ENCODE measurements at regions not wholly inside any gene's neighbourhood (a gene's known extent, or its start where the extent isn't known, plus 50 kb on each side); places are given as distances from the start of the nearest gene placed in this dataset.
"Not testable (repeated sequence)": the region's sequence is repeated elsewhere in the genome, so short reads cannot be mapped to it uniquely, and the experiment has no call there.

DNA sequence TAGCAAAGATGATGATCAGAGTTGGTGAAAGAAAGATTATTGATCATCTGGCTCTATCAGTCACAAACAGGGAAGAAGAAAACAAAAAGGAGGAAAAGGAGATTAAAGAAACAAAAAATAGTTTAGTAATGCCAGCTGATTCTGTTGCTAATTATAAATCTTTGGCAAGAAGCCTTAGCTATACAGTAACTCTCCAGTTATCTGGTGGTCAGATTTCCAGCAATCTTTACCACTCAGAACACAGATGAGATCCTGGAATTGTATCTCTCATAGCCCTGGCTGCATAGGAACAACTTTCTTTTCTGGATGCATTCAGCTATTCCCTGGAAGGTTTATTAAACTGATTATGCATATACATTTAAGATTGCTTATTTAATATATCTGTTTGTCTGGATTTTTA, 256.8 kb upstream of the ZEB2 start:
- CTCF ChIA-PET, result no interaction called here
- Mint-ChIP-seq H3K4me3 (no peak overlapping the region), H3K27me3 (no peaks in the 10 kb centered on the region), H3K27ac (no peak overlapping the region), H3K4me1 (peaks cover 2% of the 10 kb centered on the region), H3K36me3 (ENCODE audit: low read depth) (no peaks in the 10 kb centered on the region), H3K9me3 (no peaks in the 10 kb centered on the region)
- no peak for DNase-seq
- no peak for ATAC-seq (ENCODE audit: low read depth)
- POLR2A ChIA-PET, result no interaction called here
- TF ChIP-seq, protein P1, sequence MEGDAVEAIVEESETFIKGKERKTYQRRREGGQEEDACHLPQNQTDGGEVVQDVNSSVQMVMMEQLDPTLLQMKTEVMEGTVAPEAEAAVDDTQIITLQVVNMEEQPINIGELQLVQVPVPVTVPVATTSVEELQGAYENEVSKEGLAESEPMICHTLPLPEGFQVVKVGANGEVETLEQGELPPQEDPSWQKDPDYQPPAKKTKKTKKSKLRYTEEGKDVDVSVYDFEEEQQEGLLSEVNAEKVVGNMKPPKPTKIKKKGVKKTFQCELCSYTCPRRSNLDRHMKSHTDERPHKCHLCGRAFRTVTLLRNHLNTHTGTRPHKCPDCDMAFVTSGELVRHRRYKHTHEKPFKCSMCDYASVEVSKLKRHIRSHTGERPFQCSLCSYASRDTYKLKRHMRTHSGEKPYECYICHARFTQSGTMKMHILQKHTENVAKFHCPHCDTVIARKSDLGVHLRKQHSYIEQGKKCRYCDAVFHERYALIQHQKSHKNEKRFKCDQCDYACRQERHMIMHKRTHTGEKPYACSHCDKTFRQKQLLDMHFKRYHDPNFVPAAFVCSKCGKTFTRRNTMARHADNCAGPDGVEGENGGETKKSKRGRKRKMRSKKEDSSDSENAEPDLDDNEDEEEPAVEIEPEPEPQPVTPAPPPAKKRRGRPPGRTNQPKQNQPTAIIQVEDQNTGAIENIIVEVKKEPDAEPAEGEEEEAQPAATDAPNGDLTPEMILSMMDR (IDR thresholded peaks at IDR 0.05), result no peak
- intact Hi-C loops (cut with micrococcal nuclease), result loop anchor here (10.0 kb wide), 1 partner anchor 978 kb away; no protein-coding TSS in a partner anchor

DNA sequence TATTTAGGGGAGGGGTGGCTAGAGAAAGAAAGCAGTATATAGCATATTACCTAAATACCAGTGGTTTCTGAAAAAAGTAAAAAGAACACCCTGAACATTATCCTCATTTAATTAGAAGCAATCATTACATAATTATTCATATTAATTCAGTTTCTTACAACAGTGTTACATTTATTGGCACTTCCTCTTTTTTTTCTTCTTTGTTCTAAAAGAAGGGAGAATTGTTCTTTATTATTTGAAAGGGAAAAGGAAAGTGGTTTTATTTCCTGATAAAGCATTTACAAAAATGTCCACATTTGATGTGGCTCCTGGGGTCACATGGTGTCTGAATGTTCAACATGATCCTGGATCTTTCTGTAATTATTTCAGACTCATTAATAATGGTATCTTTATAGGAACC, 254.9 kb upstream of the ZEB2 start:
- ChIA-PET CTCF (no interaction called here), POLR2A (no interaction called here)
- Mint-ChIP-seq H3K4me3 (no peak overlapping the region), H3K27me3 (no peaks in the 10 kb centered on the region), H3K36me3 (ENCODE audit: low read depth) (no peaks in the 10 kb centered on the region), H3K4me1 (peaks cover 2% of the 10 kb centered on the region), H3K27ac (no peak overlapping the region), H3K9me3 (no peaks in the 10 kb centered on the region)
- TF ChIP-seq, protein P1 (IDR thresholded peaks at IDR 0.05), result no peak
- intact Hi-C loops (cut with micrococcal nuclease), result loop anchor here (10.0 kb wide), 1 partner anchor 980 kb away; no protein-coding TSS in a partner anchor
- ATAC-seq (ENCODE audit: low read depth) (no peak), DNase-seq (no peak)

DNA sequence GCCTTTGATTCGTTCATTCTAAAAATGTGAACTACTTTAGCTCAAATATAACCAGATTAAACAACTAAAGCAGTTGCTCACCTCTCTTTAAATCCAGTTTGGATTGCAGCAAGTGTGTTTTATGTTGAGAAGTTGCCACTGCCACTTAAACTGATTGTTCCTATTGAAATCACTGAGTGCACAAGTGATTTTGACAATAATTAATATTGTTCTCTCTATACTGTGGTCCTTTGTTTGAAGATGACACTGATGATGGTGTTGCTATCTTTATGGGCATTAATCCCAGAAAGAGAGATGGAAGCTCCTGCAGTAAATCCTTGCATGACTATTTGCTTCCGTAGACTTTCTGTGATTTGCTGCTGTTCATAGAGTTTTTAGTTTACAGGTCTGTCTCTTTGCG, 251.4 kb upstream of the ZEB2 start:
- peaks cover 2% of the 10 kb centered on the region for H3K4me1 Mint-ChIP-seq
- POLR2A ChIA-PET, result no interaction called here
- DNase-seq (no peak), ATAC-seq (ENCODE audit: low read depth) (no peak)
- H3K27me3 Mint-ChIP-seq, result no peaks in the 10 kb centered on the region
- H3K4me3 Mint-ChIP-seq, result no peak overlapping the region
- H3K27ac Mint-ChIP-seq, result no peak overlapping the region
- intact Hi-C loops (cut with micrococcal nuclease), result loop anchor here (10.0 kb wide), 1 partner anchor 983 kb away; no protein-coding TSS in a partner anchor
- H3K9me3 Mint-ChIP-seq, result no peaks in the 10 kb centered on the region
- H3K36me3 Mint-ChIP-seq (ENCODE audit: low read depth), result no peaks in the 10 kb centered on the region
- CTCF ChIA-PET, result no interaction called here
- TF ChIP-seq, protein P1 (IDR thresholded peaks at IDR 0.05), result no peak

DNA sequence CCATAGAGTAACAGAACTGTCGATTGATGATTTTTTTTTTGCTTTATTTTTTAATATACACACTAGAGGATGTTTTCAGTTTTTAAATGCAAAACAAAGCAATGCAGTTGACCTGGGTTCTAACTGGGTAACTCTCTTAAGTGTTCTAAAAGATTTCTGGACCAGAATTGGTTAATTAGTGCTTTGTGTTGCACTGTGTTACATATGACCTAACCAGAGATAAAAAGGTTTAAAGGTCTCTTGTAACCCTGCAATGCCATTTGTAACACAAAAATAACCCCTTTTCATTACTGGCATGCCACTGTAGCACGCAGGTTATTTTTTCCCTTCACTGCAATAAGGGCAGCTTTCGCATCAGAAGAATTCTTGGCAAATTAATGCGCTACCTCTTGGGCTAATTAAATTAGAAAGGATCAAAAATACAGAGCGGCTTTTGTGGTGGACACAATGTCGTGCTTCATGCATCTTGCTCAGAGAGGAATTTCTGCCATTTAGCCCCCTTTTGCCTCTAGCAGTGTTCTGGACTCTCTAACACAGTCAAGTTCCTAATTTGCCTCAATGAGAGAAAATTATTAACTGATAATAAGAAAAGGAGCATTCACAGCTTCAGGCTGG, 250.8 kb upstream of the ZEB2 start:
- no peaks in the 10 kb centered on the region for H3K36me3 Mint-ChIP-seq (ENCODE audit: low read depth)
- H3K4me3 Mint-ChIP-seq, result no peak overlapping the region
- ATAC-seq (ENCODE audit: low read depth) (no peak), DNase-seq (no peak)
- ChIA-PET POLR2A (no interaction called here), CTCF (no interaction called here)
- no peaks in the 10 kb centered on the region for H3K27me3 Mint-ChIP-seq
- peaks cover 2% of the 10 kb centered on the region for H3K4me1 Mint-ChIP-seq
- H3K27ac Mint-ChIP-seq, result no peak overlapping the region
- intact Hi-C loops (cut with micrococcal nuclease), result loop anchor here (10.0 kb wide), 1 partner anchor 984 kb away; no protein-coding TSS in a partner anchor
- H3K9me3 Mint-ChIP-seq, result no peaks in the 10 kb centered on the region
- TF ChIP-seq, protein P1 (IDR thresholded peaks at IDR 0.05), result no peak

DNA sequence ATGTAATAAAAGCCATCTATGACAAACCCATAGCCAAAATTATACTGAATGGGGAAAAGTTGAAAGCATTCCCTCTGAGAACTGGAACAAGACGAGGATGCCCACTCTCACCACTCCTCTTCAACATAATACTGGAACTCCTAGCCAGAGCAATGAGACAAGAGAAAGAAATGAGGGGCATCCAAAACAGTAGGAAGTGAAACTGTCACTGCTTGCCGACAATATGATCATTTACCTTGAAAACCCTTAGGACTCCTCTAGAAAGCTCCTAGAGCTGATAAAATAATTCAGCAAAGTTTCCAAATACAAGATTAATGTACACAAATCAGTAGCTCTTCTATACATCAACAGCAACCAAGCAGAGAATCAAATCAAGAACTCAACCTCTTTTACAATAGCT, 241.0 kb upstream of the ZEB2 start:
- H3K9me3 Mint-ChIP-seq; H3K36me3 Mint-ChIP-seq (ENCODE audit: low read depth); ATAC-seq (ENCODE audit: low read depth); H3K4me1 Mint-ChIP-seq; H3K27ac Mint-ChIP-seq; POLR2A ChIA-PET; CTCF ChIA-PET; DNase-seq; H3K27me3 Mint-ChIP-seq; H3K4me3 Mint-ChIP-seq; intact Hi-C loops (cut with micrococcal nuclease): not testable (repeated sequence)

DNA sequence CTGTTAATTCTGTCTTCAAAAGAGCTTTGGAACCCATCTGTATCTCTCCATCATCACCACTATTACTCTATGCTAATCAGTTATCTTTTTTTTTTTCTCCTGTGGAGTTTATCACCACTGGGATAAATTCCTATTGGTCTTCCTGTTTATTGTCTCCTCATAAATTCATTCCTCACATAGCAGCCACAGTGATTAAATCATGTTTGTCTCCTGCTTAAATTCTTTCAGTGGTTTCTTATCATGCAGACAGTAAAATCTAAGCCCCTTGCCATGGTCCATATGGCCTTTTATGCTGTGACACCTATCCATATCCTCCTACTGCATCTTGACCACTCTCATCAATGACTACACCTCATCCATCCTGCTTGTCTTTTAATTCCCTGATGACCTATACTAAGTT, 239.8 kb upstream of the ZEB2 start:
- Mint-ChIP-seq H3K4me1 (peaks cover 6% of the 10 kb centered on the region), H3K36me3 (ENCODE audit: low read depth) (no peaks in the 10 kb centered on the region), H3K9me3 (peaks cover 4% of the 10 kb centered on the region), H3K27me3 (no peaks in the 10 kb centered on the region), H3K4me3 (no peak overlapping the region), H3K27ac (no peak overlapping the region)
- intact Hi-C loops (cut with micrococcal nuclease), result no loop called here
- POLR2A ChIA-PET, result no interaction called here
- no peak for DNase-seq
- CTCF ChIA-PET, result no interaction called here
- no peak for ATAC-seq (ENCODE audit: low read depth)
- TF ChIP-seq, protein P1 (IDR thresholded peaks at IDR 0.05), result no peak

DNA sequence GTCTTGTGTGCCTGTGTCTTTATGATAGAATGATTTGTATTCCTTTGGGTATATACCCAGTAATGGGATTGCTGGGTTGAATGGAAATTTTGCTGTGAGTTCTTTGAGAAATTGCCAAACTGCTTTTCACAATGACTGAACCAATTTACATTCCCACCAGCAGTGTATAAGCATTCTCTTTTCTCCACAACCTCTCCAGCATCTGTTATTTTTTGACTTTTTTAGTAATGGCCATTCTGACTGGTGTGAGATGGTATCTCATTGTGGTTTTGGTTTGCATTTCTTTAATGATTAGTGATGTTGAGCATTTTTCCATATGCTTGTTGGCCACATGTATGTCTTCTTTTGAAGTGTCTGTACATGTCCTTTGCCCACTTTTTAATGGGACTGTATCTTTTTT, 238.3 kb upstream of the ZEB2 start:
- H3K4me1 Mint-ChIP-seq; H3K4me3 Mint-ChIP-seq; CTCF ChIA-PET; DNase-seq; H3K27ac Mint-ChIP-seq; H3K9me3 Mint-ChIP-seq; H3K36me3 Mint-ChIP-seq (ENCODE audit: low read depth); ATAC-seq (ENCODE audit: low read depth); intact Hi-C loops (cut with micrococcal nuclease); POLR2A ChIA-PET; H3K27me3 Mint-ChIP-seq: not testable (repeated sequence)
